ENCODE measurements at regions not wholly inside any gene's neighbourhood (a gene's known extent, or its start where the extent isn't known, plus 50 kb on each side); places are given as distances from the start of the nearest gene placed in this dataset.
"Not testable (repeated sequence)": the region's sequence is repeated elsewhere in the genome, so short reads cannot be mapped to it uniquely, and the experiment has no call there.

DNA sequence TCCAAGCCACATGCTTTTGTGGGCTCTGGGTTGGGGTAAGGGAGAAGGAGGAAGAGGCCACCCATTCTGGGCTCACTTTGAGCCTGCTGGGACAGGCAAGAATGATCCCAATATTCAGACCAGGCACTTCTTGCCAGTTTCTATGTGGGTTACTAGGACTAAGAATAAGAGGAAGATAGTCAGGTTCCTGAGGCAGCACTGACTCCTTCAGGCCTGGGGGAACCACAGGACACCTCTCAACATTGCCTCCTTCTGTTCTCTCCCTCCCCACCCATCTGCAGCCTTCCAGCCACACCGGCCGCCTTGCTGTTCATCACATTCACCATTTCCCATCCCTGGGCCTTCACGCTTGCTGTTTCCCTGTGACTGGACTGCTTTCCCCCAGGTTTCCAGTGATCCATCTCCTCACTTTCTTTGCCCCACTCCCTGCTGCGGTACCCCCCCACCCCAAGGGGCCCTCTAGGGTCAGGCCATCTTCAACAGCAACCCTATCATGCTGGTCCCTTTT is 69.2 kb upstream of the SIRPA start:
- DNase-seq (ENCODE audit: low read depth) = no peak

GRCh38 chr20:1825507-1825906 is 69.7 kb upstream of the SIRPA start:
- no peak for DNase-seq (ENCODE audit: low read depth)

DNA sequence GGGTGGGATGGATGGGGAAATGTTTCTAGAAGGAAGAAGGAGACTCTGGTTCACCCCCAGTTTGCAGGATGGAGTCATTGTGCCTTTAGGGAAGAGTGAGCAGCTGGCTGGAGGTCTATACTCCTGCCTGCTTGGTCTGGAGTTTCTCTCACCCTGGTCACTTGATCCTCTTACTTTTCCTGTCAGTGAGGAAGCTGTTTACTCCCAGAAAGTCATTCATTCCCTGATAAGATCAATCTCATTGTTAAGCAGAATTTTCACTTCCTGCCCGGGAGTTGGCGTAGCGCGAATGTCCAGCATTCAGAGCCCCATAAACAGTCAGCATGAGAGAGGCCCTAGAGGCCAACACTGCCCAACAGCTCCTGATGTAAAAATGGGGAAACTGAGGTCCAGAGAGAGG is 70.4 kb upstream of the SIRPA start:
- DNase-seq (ENCODE audit: low read depth) = no peak

DNA sequence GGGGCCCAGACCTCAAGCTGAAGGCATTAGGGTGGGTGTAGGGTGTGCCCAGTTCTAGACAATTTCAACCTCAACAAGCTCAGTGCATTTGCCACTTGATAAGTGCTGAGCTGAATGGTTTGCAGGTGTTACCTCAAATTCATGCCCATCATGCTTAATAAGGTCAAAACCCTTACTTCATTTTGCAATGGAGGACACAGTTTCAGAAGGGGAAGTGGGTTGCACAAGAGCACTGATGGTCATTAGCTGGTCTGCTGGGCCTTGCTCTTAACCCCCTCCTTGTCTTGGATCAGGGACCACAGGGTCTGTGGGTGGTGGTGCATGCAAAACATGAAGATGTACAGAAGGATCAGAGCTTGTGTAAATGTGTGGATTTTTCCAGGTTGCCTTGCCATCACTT is 71.0 kb upstream of the SIRPA start:
- DNase-seq (ENCODE audit: low read depth) = no peak

GRCh38 chr20:1823450-1823844 is 71.8 kb upstream of the SIRPA start:
- no peak for DNase-seq (ENCODE audit: low read depth)

DNA sequence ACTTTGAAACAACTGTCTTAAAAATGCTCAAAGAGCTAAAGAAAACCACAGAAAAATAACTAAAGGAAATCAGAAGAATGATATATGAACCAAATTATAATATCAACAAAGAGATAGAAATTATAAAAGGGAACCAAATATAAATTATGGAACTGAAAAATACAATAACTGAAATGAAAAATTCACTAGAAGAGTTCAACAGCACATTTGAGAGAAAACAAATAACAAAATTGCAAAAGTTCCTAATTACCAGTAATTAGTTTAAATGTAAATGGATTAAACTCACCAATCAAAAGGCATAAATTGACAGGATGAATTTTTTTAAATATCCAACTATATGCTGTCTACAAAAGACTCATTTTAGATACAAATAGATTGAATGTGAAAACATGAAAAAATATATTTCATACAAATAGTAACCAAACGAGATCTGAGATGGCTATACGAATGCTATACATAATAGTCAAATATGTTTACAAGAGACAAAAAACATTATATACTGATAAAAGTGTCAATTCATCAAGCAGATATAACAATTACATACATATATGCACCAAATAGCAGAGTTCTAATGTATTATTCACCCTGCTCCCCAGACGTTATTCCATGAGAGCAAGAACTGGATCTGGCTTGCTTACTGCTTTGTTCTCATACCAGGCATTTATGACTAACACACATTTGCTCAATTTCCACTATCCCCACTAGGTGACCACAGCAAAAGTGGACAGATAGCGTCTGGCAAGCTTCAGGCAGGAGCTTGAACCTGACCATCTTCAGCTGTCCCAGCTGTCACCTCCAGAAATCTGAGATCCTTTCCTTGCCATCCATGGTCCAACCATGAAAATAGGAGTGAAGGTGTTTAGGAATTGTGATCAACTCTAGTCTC is 72.4 kb upstream of the SIRPA start:
- no peak for DNase-seq (ENCODE audit: low read depth)

- DNase-seq (ENCODE audit: low read depth) = no peak
These were observed 74.8 kb upstream of the SIRPA start for GRCh38 chr20:1820138-1821079.

- no peak for DNase-seq (ENCODE audit: low read depth)
These were observed 75.7 kb upstream of the SIRPA start for GRCh38 chr20:1819311-1820137.

GRCh38 chr20:1818895-1819294 is 76.3 kb upstream of the SIRPA start:
- no peak for DNase-seq (ENCODE audit: low read depth)

GRCh38 chr20:1818247-1818840 is 76.9 kb upstream of the SIRPA start:
- DNase-seq (ENCODE audit: low read depth) = no peak

DNA sequence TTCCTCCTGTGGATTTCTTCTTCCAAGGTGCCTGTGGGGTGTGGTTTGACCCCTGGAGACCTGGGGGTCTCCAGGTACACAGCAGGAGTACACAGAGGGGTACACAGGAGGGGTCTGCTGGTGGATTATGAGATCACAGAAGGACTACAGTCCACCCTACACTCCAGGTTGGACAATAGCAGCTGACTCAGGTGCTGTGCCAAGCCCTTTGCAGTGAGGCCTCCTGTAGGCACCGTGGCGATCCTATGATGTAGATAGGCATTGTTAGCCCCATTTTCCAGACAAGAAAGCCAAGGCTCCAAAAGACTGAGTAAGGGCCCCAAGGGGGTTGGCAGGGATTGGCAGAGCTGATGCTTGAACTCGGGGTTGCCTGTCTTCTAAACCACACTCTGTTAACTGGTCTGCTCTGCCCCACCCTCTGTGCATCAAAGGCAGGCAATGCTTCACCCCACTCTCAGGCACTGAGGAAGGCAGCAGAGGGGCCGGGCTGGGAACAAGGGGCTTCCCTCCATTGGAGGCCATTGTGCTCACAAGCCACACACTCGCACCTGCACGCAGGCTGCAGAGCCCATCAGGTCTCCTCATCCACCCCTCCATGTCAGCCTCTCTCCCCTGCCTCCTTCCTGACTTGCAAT is 77.5 kb upstream of the SIRPA start:
- DNase-seq (ENCODE audit: low read depth) = no peak

DNA sequence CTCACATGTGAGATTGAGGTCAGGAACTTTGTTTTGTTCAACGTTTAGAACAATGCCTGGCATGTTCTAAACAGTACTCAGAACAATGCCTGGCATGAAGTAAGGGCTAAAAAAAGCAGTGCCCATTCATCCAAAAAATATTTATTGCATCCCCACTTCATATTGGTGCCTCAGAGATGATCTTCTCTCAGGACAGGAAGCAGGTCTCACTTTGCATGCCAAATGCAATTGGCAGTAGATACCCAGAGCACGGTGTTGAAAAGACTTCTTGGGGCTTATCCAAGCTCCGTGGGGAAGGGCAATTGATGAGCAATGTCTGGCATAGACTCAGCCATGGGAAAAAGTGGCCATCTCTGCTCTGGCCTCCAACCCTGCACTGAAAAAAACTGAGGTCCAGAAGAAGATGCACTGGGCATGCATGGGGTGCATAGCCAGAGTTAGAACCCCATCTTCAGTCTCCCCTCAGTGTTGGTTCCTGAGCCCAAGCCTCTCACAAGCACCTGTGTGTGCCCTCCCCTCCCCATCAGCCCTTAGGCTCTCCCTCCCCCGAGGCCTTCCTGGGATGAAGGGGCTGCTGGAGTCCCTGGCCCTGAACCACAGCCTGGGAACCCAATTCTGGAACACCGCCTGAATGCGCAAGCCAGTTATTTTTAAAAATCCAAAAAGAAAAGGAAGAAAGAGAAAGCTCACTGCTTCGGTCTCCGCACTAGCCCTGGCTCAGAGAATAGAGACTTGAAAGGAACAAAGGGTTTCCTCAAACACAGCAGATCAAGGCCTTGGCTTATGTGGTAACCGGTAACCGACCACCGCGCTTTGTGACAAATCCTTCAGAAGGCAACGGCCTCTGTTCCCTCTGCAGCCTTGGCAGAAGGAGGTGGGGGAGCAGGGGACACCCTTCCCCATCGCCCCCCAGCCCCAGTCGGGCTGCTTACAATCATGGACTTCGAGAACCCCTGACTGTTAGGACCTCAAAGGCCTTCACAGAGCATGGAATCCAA is 78.5 kb upstream of the SIRPA start:
- no peak for DNase-seq (ENCODE audit: low read depth)

DNA sequence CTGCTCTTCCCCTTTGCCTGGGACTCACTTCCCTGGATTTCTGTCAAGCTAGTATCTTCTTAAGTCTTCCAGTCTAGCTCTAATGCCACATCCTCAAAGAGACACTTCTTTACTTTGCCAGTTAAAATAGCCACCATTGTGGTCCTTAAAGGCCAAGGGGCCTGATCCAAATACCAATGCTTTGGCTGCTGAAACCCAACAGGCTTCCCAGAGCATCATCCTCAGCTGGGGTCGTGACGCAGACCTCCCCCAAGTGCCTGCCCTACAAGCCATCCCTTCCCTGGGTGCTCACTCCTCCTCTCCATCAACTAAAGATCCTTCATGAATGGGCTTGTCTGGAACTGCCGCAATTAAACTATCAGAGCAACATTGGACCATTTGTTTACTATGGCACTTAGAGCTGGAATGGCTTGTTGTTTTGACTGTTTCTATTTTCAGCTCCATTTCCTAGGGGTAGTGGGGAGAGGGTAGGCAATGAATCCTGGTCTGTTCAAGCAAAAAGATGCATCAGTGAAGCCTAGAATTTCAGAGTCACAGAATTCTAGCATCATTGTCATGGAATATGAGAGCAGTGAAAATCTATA is 79.6 kb upstream of the SIRPA start:
- DNase-seq (ENCODE audit: low read depth) = no peak

DNA sequence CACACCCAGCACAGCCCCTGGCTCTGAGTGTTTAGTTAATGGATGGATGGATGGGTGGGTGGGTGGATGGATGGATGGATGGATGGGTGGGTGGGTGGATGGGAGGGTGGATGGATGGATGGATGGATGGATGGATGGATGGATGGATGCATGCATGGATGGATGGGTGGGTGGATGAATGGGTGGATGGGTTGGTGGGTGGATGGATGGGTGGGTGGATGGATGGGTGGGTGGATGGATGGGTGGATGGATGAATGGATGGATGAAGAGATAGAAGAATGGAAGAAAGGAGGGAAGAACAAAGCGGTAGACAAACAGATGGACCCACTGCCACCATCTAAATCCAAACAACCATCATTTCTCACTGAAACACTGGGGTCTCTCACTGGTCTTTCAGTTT is 80.3 kb upstream of the SIRPA start:
- DNase-seq (ENCODE audit: low read depth) = not testable (repeated sequence)

GRCh38 chr20:1813674-1814635 is 81.3 kb upstream of the SIRPA start:
- DNase-seq (ENCODE audit: low read depth) = no peak

DNA sequence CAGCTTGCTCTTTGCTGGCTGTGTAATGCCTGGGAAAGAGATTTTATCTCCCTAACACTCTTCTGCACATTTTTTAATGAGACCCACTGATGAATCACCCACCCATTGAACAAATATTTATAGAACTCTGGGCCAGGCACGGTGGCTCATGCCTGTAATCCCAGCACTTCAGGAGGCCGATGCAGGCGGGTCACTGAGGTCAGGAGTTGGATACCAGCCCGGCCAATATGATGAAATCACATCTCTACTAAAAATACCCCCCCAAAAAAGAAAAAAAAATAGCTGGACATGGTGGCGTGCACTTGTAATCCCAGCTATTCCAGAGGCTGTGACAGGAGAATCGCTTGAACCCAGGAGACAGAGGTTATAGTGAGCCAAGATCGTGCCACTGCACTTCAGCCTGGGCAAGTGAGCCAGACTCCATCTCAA is 82.1 kb upstream of the SIRPA start:
- no peak for DNase-seq (ENCODE audit: low read depth)

- DNase-seq (ENCODE audit: low read depth) = no peak
These were observed 83.3 kb upstream of the SIRPA start for GRCh38 chr20:1811621-1812498.
